ENCODE measurements at regions not wholly inside any gene's neighbourhood (a gene's known extent, or its start where the extent isn't known, plus 50 kb on each side); places are given as distances from the start of the nearest gene placed in this dataset.

DNA sequence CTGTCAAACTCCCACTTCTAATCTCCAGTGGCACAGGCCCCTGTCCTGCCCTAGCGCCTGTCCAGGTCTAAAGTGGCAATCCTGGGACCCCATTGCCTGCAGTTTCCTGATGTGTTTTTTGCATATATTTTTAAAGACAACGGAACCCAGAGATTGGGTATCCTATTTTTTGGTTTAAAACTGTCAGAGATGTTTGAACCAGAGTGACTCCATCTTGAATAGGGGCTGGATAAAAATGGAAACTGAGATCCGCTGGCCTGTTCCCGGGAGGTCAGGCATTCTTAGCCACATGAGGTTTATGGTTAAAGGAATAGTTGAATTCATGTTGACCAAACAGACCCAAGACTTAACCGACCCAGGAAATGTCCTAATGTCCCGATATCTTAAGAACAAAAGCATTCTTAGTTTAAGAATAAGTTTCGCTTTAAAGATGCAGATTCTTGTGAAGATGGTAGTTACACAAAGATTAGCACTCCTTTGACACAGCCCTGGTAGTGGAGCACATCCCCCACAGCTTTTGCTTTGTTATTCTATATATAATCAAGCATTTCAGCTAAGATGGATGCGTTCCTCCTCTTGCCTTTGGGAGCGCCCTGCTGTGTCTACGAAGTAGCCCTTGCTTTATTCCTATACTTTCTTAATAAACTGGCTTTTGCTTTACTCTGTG is 332.1 kb downstream of the UQCRFS1 start (continued):
- TF ChIP-seq USF2 (IDR thresholded peaks at IDR 0.05; ENCODE audit: borderline replicate concordance, low read depth, low read length): no peak

DNA sequence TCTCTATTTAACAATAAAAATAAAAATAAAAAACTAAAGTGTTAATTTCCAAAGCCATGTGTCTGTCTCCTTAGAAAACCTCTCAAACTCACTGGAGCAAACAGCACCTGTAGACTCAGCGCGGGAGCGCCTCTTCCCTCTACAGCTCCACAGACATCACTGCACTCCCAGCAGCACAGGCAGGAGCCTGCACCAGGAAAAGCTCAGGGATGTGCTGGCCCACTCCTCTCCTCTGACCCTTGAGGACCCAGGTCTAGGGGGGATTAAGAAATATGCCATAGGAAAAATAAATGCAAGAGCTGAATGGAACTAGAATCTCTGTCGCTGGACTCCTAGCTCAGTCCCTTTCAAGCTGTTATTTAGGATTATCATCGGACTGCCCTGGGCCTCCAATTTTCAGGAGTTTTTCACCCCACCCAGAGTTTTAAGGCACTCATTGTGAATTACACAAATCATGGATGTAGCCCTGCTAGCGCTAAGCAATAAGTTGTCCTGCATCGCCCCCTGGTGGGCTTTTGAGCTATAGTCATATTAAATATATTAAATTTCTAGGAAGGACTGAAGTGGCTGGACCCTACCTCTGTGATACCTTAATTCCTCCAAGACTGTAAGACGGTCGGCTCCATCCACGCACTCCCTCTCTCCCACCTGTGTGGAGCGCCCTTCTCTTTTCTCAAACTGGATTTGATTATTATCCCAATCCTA is 333.9 kb downstream of the UQCRFS1 start:
- no peak overlapping the region for H3K9ac ChIP-seq (ENCODE audit: control insufficient read depth, insufficient read depth, low read length)
- no peak overlapping the region for H3K4me2 ChIP-seq (ENCODE audit: control insufficient read depth, insufficient read depth)
- ChIA-PET POLR2A (no interaction called here), SMC1A (ENCODE audit: uncharacterized antibody, unreplicated experiment) (interaction anchor here (0.6 to 4.5 kb wide), 16 partner anchors 12 to 908 kb away, joined by 3 to 39 read pairs (median 3); no protein-coding TSS in a partner anchor), CTCF (interaction anchor here (0.5 to 3.2 kb wide), 21 partner anchors 17 to 913 kb away, joined by 3 to 40 read pairs (median 3); no protein-coding TSS in a partner anchor), RAD21 (ENCODE audit: unreplicated experiment) (interaction anchor here (0.8 to 2.4 kb wide), 7 partner anchors 127 to 907 kb away, joined by 3 to 29 read pairs (median 3); no protein-coding TSS in a partner anchor)
- no peaks in the 10 kb centered on the region; the same call in 2 of the 3 replicates for H3K9me3 ChIP-seq (replicated peaks; ENCODE audit: control insufficient read depth, insufficient read depth, low read length)
- ATAC-seq: peak; percentile 54; the same call in 2 of the 3 replicates
- DNase-seq (ENCODE audit: low read depth, low spot score): no peak
- TF ChIP-seq, protein P1, sequence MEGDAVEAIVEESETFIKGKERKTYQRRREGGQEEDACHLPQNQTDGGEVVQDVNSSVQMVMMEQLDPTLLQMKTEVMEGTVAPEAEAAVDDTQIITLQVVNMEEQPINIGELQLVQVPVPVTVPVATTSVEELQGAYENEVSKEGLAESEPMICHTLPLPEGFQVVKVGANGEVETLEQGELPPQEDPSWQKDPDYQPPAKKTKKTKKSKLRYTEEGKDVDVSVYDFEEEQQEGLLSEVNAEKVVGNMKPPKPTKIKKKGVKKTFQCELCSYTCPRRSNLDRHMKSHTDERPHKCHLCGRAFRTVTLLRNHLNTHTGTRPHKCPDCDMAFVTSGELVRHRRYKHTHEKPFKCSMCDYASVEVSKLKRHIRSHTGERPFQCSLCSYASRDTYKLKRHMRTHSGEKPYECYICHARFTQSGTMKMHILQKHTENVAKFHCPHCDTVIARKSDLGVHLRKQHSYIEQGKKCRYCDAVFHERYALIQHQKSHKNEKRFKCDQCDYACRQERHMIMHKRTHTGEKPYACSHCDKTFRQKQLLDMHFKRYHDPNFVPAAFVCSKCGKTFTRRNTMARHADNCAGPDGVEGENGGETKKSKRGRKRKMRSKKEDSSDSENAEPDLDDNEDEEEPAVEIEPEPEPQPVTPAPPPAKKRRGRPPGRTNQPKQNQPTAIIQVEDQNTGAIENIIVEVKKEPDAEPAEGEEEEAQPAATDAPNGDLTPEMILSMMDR (IDR thresholded peaks at IDR 0.05 in 2 of 3, conservative IDR thresholded peaks at IDR 0.05 in 1 of 3; ENCODE audit: control insufficient read depth in 2 of 3, extremely low read depth in 1 of 3, insufficient read depth in 1 of 3, low read depth in 3 of 3, low read length in 3 of 3): peak; percentile 32 to 60 (median 39); a peak in 5 of 6 replicates
- TF ChIP-seq CBFB (IDR thresholded peaks at IDR 0.05; ENCODE audit: low read depth) (no peak), SIN3A (IDR thresholded peaks at IDR 0.05; ENCODE audit: low read depth, low read length) (no peak), SMC3 (IDR thresholded peaks at IDR 0.05; ENCODE audit: borderline replicate concordance, low read length) (peak; percentile 60; the same call in 1 of the 2 replicates), RAD21 (IDR thresholded peaks at IDR 0.05; ENCODE audit: insufficient read depth, low read depth, low read length) (peak; percentile 79), ETV6 (conservative IDR thresholded peaks at IDR 0.05 in 1 of 2, IDR thresholded peaks at IDR 0.05 in 1 of 2; ENCODE audit: borderline replicate concordance in 1 of 2, low read depth in 1 of 2) (no peak), ESRRA (IDR thresholded peaks at IDR 0.05; ENCODE audit: low read length) (no peak)
- H3K27ac ChIP-seq (ENCODE audit: control insufficient read depth, insufficient read depth): no peak overlapping the region
- in situ Hi-C loops (cut with MboI) (no loop called here), intact Hi-C loops (cut with micrococcal nuclease; ENCODE audit: unreplicated experiment) (loop anchor here (2.0 to 10.0 kb wide), 2 partner anchors 144 to 412 kb away; no protein-coding TSS in a partner anchor)
- BruUV-seq (replicated peaks): no TSS peak
- H3K36me3 ChIP-seq (ENCODE audit: control insufficient read depth in 2 of 2, insufficient read depth in 2 of 2, low read length in 1 of 2): no peaks in the 10 kb centered on the region
- no peak overlapping the region for H2AFZ ChIP-seq (ENCODE audit: control insufficient read depth, low read depth, low read length)
- no peak for FAIRE-seq
- no peak overlapping the region for H3K4me3 ChIP-seq
- H3K79me2 ChIP-seq (ENCODE audit: control insufficient read depth, insufficient read depth, low read length): no peaks in the 10 kb centered on the region
- H3K4me1 ChIP-seq (ENCODE audit: control insufficient read depth, insufficient read depth, low read length): no peaks in the 10 kb centered on the region
- 34% methylated on average over 11 of the region's 11 CpGs for WGBS (ENCODE audit: insufficient coverage, insufficient replicate concordance, low lambda C conversion rate, missing lambda C conversion rate)
- H4K20me1 ChIP-seq (ENCODE audit: control insufficient read depth, insufficient read depth): no peaks in the 10 kb centered on the region
- no peaks in the 10 kb centered on the region for H3K27me3 ChIP-seq (replicated peaks in 1 of 2; ENCODE audit: control insufficient read depth in 2 of 2, insufficient read depth in 2 of 2, low read length in 1 of 2)
